K562 (cell line): ENCODE measurements at regions not wholly inside any gene's neighbourhood (a gene's known extent, or its start where the extent isn't known, plus 50 kb on each side); places are given as distances from the start of the nearest gene placed in this dataset.

Experiments used
- ATAC-seq: fragments of 200-7000 bp; cut with Tn5 transposase; 3 replicates; pipeline ENCODE4 v1.9.1; 2020; ENCODE audit warnings: moderate library complexity
- BruUV-seq: library from RNA; stranded (reverse); fragments of 400-500 nt; replicated peaks from 2 replicates; lab custom pipeline; 2021; lab: Mats Ljungman, UMichigan
- CTCF ChIA-PET: fragments of 300-600 bp; formaldehyde crosslinking; extraction: SDS; loops from one replicate; lab custom pipeline; 2021; ENCODE audit warnings: low intra/inter-chr PET ratio; lab: Yijun Ruan, JAX
- POLR2A ChIA-PET: fragments of 300-600, 350-650 bp; sonication (Branson Sonifier 250); formaldehyde crosslinking; extraction: SDS; loops from one replicate; lab custom pipeline; 2021; ENCODE audit warnings: antibody characterized with exemption, inconsistent platforms; lab: Yijun Ruan, JAX
- DNase-seq, 4 experiments: peaks; one replicate each; pipeline versions ENCODE4 v3.0.0 to v3.0.0-alpha.2; 2011 to 2018; ENCODE audit warnings: low spot score in 3 of 4, mixed read lengths in 3 of 4; ENCODE audit errors: extremely low read depth in 1 of 4
- FAIRE-seq: peaks from 2 replicates; lab custom pipeline; 2011; peaks lifted over from hg19 to GRCh38; lab: Jason Lieb, UNC
- H2AFZ ChIP-seq: 2 replicates; pipeline ENCODE4 v1.6.0; 2011; ENCODE audit warnings: low read depth, low read length, control low read depth, inconsistent platforms
- H3K27ac ChIP-seq: fragments of 200-600 bp; 3 replicates; pipeline ENCODE4 v1.8.0; 2011; ENCODE audit warnings: low read depth, mild to moderate bottlenecking, control low read depth, inconsistent platforms, low read length, moderate library complexity, mixed read lengths; ENCODE audit errors: extremely low read depth
- H3K27me3 ChIP-seq, 2 experiments: fragments of 300-600 bp in 1 of 2; 2 replicates in 1 of 2; 3 replicates in 1 of 2; pipeline versions ENCODE4 v1.6.0 to v1.8.0; 2011; ENCODE audit warnings: inconsistent platforms in 2 of 2, low read length in 2 of 2, mild to moderate bottlenecking in 1 of 2, mixed read lengths in 1 of 2, moderate library complexity in 1 of 2; ENCODE audit not compliant: control insufficient read depth in 2 of 2, insufficient read depth in 2 of 2
- H3K36me3 ChIP-seq: fragments of 300-600 bp; 3 replicates; pipeline ENCODE4 v1.8.0; 2011; ENCODE audit warnings: mild to moderate bottlenecking, low read length, inconsistent platforms; ENCODE audit not compliant: control insufficient read depth, insufficient read depth
- H3K4me1 ChIP-seq, 2 experiments: fragments of 200-600 bp in 1 of 2; replicated peaks in 1 of 2; 2 replicates in 1 of 2; 3 replicates in 1 of 2; pipeline versions ENCODE4 v1.5.1 to v1.8.0; 2011; ENCODE audit warnings: inconsistent platforms in 2 of 2, low read length in 2 of 2, mild to moderate bottlenecking in 1 of 2, mixed read lengths in 1 of 2, moderate library complexity in 1 of 2; ENCODE audit not compliant: control insufficient read depth in 2 of 2, insufficient read depth in 2 of 2
- H3K4me2 ChIP-seq: 2 replicates; pipeline ENCODE4 v1.6.1; 2011; ENCODE audit warnings: low read length, control low read depth, inconsistent platforms, mixed read lengths; ENCODE audit not compliant: insufficient read depth
- H3K4me3 ChIP-seq: fragments of 200-600 bp; sonication (generic), shearing (Covaris generic); 2 replicates; pipeline ENCODE4 v1.5.1; 2016; ENCODE audit warnings: control low read depth, inconsistent platforms
- H3K79me2 ChIP-seq: fragments of 200-600 bp; 3 replicates; pipeline ENCODE4 v1.8.0; 2011; ENCODE audit warnings: low read length, inconsistent platforms; ENCODE audit not compliant: control insufficient read depth, insufficient read depth
- H3K9ac ChIP-seq, 2 experiments: 2 replicates each; pipeline versions ENCODE4 v1.6.0 to v1.6.1; 2011; ENCODE audit warnings: low read depth in 2 of 2, low read length in 2 of 2, control low read depth in 1 of 2, inconsistent platforms in 1 of 2, mild to moderate bottlenecking in 1 of 2, mixed read lengths in 1 of 2; ENCODE audit not compliant: insufficient read depth in 1 of 2
- H3K9me1 ChIP-seq: one replicate; pipeline ENCODE4 v1.6.0; 2011; ENCODE audit warnings: inconsistent platforms, mild to moderate bottlenecking, low read length, moderate library complexity; ENCODE audit not compliant: control insufficient read depth, insufficient read depth
- H3K9me3 ChIP-seq: replicated peaks from 2 replicates; pipeline ENCODE4 v1.5.1; 2011; ENCODE audit warnings: low read depth, low read length, inconsistent platforms; ENCODE audit not compliant: control insufficient read depth, insufficient read depth
- H4K20me1 ChIP-seq: replicated peaks from 2 replicates; pipeline ENCODE4 v1.6.1; 2011; ENCODE audit warnings: low read length, inconsistent platforms, mixed read lengths; ENCODE audit not compliant: control insufficient read depth, insufficient read depth
- CSDE1 ChIP-seq, 2 experiments: fragments of 450-650 bp; IDR thresholded peaks; 2 replicates each; pipeline ENCODE4 v1.6.1; 2016; ENCODE audit warnings: mild to moderate bottlenecking in 1 of 2
- HMGXB4 ChIP-seq: sonication (generic); formaldehyde crosslinking; IDR thresholded peaks from 2 replicates; pipeline ENCODE4 v1.8.1; 2023; ENCODE audit warnings: mild to moderate bottlenecking, missing genetic modification reagents
- HNRNPLL ChIP-seq: fragments of 200-400 bp; formaldehyde crosslinking; IDR thresholded peaks from 2 replicates; pipeline ENCODE4 v1.6.1; 2017; ENCODE audit warnings: low read length, low read depth, mild to moderate bottlenecking; ENCODE audit not compliant: poor library complexity, severe bottlenecking
- JUNB ChIP-seq: fragments of 450-650 bp; formaldehyde crosslinking; conservative IDR thresholded peaks from 2 replicates; pipeline ENCODE4 v1.4.0; 2020; ENCODE audit warnings: mild to moderate bottlenecking
- MLX ChIP-seq, 2 experiments: fragments of 450-650 bp in 1 of 2; sonication (generic) in 1 of 2; formaldehyde crosslinking; conservative IDR thresholded peaks; 2 replicates each; pipeline versions ENCODE4 v1.4.0 to v1.8.1; 2020 to 2022; ENCODE audit warnings: mild to moderate bottlenecking in 1 of 2, missing genetic modification reagents in 1 of 2
- NCOA2 ChIP-seq, 2 experiments: fragments of 450-650 bp; IDR thresholded peaks; 2 replicates each; pipeline ENCODE4 v1.6.1; 2018; ENCODE audit warnings: mild to moderate bottlenecking in 2 of 2, moderate library complexity in 1 of 2; ENCODE audit not compliant: partially characterized antibody in 2 of 2
- POLR2A ChIP-seq: fragments of 450-650 bp; conservative IDR thresholded peaks from 2 replicates; pipeline ENCODE4 v1.6.1; 2016
- ZNF347 ChIP-seq: fragments of 450-650 bp; formaldehyde crosslinking; IDR thresholded peaks from 2 replicates; pipeline ENCODE4 v1.4.0; 2020; ENCODE audit warnings: low read depth, mild to moderate bottlenecking, moderate library complexity
- ZNF699 ChIP-seq: fragments of 250-450 bp; sonication (Bioruptor Pico); IDR thresholded peaks from 2 replicates; pipeline ENCODE4 v1.8.0; 2021; ENCODE audit warnings: mild to moderate bottlenecking, moderate library complexity; ENCODE audit not compliant: insufficient replicate concordance
- ZSCAN29 ChIP-seq: fragments of 450-650 bp; IDR thresholded peaks from 2 replicates; pipeline ENCODE4 v1.6.1; 2017
- WGBS: fragments of 100-300 bp; shearing (Covaris generic); methylation state at CpG from one replicate; pipeline ENCODE4 v1.1.6; 2016; ENCODE audit warnings: low coverage, mixed read lengths; ENCODE audit not compliant: insufficient coverage; ENCODE audit errors: missing lambda C conversion rate; 5-methylcytosine and 5-hydroxymethylcytosine counted together
- in situ Hi-C: fragments of 300-500 bp; cut with MboI; formaldehyde crosslinking; loops from 4 replicates; pipeline ENCODE4 v1.15.0; 2018; ENCODE audit warnings: inconsistent platforms, mixed read lengths
- intact Hi-C: fragments of 100-400 bp; cut with micrococcal nuclease; formaldehyde crosslinking; loops from 2 replicates; pipeline ENCODE4 v1.14.2; 2022
- TF ChIP-seq, protein P1 (sequence below): fragments of 450-650 bp; IDR thresholded peaks from 2 replicates; pipeline ENCODE4 v1.6.1; 2016; ENCODE audit warnings: missing biosample characterization, missing genetic modification characterization

GRCh38 chr4:29005838-29006237 lies 1714.3 kb upstream of the PCDH7 start:
- H4K20me1 ChIP-seq, result no peaks in the 10 kb centered on the region
- ATAC-seq, result no peak
- no peak overlapping the region for H3K27ac ChIP-seq
- BruUV-seq, result no TSS peak
- H3K9ac ChIP-seq, result no peak overlapping the region
- H3K79me2 ChIP-seq, result no peaks in the 10 kb centered on the region
- H3K36me3 ChIP-seq, result no peaks in the 10 kb centered on the region
- no peaks in the 10 kb centered on the region for H3K4me1 ChIP-seq
- TF ChIP-seq CSDE1 (IDR thresholded peaks at IDR 0.05), result no peak
- H3K27me3 ChIP-seq, result no peaks in the 10 kb centered on the region
- in situ Hi-C loops, result no loop called here
- H3K4me2 ChIP-seq, result no peak overlapping the region
- 0% methylated on average over 4 of the region's 4 CpGs for WGBS
- no peak for DNase-seq
- ChIA-PET CTCF (no interaction called here), POLR2A (no interaction called here)
- FAIRE-seq, result no peak
- no peaks in the 10 kb centered on the region for H3K9me3 ChIP-seq
- no peak overlapping the region for H3K4me3 ChIP-seq
- no peak overlapping the region for H2AFZ ChIP-seq
- no peaks in the 10 kb centered on the region for H3K9me1 ChIP-seq
- intact Hi-C loops, result no loop called here

DNA sequence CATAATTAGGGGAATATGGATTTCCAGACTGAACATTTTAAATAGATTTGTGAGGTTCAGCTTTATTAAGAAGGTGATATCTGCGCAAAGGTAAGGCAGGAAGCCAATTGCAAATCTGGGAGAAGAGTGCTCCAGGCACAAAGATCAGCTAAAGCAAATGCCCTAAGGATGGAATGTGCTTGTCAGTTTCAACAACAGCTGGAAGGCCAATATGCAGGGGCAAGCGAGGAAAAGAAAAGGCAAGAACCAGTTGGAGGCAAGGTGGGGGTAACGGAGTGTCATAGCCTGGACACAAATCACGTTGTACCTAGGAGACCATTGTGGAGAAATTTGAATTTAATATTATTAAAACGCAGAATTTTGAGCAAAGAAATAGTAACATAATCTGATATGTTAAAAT lies 1710.3 kb upstream of the PCDH7 start:
- H2AFZ ChIP-seq, result no peak overlapping the region
- H3K27me3 ChIP-seq, result no peaks in the 10 kb centered on the region
- CTCF ChIA-PET, result no interaction called here
- no peaks in the 10 kb centered on the region for H4K20me1 ChIP-seq
- H3K4me2 ChIP-seq, result no peak overlapping the region
- no peaks in the 10 kb centered on the region for H3K9me1 ChIP-seq
- intact Hi-C loops, result no loop called here
- H3K27ac ChIP-seq, result no peak overlapping the region
- in situ Hi-C loops, result no loop called here
- no peaks in the 10 kb centered on the region for H3K79me2 ChIP-seq
- no peak overlapping the region for H3K9ac ChIP-seq
- no peak overlapping the region for H3K4me3 ChIP-seq
- no peaks in the 10 kb centered on the region for H3K36me3 ChIP-seq
- FAIRE-seq, result no peak
- no peaks in the 10 kb centered on the region for H3K9me3 ChIP-seq
- 1% methylated on average over 5 of the region's 5 CpGs for WGBS
- DNase-seq, result no peak
- TF ChIP-seq NCOA2 (IDR thresholded peaks at IDR 0.05; ENCODE audit: partially characterized antibody in 2 of 2) (no peak), HNRNPLL (no peak), JUNB (CRISPR knock-in tag) (no peak), ZSCAN29 (no peak), POLR2A (no peak), HMGXB4 (CRISPR knock-in tag) (no peak), ZNF347 (CRISPR knock-in tag) (no peak), ZNF699 (CRISPR knock-in tag) (no peak), MLX (CRISPR knock-in tag; conservative IDR thresholded peaks at IDR 0.05) (no peak)
- TF ChIP-seq, protein P1, sequence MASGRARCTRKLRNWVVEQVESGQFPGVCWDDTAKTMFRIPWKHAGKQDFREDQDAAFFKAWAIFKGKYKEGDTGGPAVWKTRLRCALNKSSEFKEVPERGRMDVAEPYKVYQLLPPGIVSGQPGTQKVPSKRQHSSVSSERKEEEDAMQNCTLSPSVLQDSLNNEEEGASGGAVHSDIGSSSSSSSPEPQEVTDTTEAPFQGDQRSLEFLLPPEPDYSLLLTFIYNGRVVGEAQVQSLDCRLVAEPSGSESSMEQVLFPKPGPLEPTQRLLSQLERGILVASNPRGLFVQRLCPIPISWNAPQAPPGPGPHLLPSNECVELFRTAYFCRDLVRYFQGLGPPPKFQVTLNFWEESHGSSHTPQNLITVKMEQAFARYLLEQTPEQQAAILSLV (tag), result no peak
- BruUV-seq, result no TSS peak
- no peak for ATAC-seq
- H3K4me1 ChIP-seq, result no peaks in the 10 kb centered on the region
- POLR2A ChIA-PET, result no interaction called here
